ENCODE measurements at regions not wholly inside any gene's neighbourhood (a gene's known extent, or its start where the extent isn't known, plus 50 kb on each side); places are given as distances from the start of the nearest gene placed in this dataset.

DNA sequence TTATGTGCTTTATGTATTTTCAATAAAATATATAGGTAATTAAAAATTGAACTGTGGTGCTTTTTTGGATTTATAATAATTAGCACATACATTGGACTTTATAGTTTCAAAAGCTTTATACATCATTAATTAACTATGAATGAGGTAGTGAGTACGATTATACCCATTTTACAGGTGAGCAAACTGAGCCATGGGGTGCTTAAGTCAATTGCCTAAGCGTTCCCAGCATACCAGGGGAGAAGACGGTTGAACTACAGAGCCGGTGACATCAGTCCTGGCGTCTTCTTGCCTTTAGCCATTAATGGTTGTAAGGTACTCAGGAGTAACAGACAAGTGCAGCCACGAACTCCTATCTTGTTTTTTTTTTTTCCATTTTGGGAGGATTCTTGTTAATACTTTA, 172.8 kb downstream of the GATA3 start:
- TF ChIP-seq, protein P1, sequence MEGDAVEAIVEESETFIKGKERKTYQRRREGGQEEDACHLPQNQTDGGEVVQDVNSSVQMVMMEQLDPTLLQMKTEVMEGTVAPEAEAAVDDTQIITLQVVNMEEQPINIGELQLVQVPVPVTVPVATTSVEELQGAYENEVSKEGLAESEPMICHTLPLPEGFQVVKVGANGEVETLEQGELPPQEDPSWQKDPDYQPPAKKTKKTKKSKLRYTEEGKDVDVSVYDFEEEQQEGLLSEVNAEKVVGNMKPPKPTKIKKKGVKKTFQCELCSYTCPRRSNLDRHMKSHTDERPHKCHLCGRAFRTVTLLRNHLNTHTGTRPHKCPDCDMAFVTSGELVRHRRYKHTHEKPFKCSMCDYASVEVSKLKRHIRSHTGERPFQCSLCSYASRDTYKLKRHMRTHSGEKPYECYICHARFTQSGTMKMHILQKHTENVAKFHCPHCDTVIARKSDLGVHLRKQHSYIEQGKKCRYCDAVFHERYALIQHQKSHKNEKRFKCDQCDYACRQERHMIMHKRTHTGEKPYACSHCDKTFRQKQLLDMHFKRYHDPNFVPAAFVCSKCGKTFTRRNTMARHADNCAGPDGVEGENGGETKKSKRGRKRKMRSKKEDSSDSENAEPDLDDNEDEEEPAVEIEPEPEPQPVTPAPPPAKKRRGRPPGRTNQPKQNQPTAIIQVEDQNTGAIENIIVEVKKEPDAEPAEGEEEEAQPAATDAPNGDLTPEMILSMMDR (IDR thresholded peaks at IDR 0.05; ENCODE audit: extremely low read depth, missing control alignments) = no peak
- no peak for DNase-seq (ENCODE audit: low spot score)

DNA sequence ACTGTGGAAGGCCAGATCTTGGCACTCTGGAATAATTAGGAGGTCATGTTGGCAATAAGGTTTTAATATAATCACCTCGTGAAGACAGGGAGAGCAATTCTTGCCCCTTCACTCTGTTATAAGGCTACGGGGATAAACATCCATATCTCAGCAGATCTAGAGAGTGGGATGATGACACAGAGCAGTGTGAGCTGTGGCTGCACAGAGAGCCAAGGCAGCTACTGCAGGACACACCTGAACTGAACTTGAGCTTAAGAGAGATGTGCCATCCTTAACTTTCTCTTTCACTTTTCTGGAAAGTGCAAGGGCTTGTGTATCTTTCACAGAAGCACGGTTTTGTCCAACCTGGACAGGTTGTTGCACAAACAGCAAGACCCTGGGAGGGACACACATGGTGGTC, 174.7 kb downstream of the GATA3 start:
- TF ChIP-seq, protein P1 (IDR thresholded peaks at IDR 0.05; ENCODE audit: extremely low read depth, missing control alignments) = no peak
- DNase-seq (ENCODE audit: low spot score) = no peak

DNA sequence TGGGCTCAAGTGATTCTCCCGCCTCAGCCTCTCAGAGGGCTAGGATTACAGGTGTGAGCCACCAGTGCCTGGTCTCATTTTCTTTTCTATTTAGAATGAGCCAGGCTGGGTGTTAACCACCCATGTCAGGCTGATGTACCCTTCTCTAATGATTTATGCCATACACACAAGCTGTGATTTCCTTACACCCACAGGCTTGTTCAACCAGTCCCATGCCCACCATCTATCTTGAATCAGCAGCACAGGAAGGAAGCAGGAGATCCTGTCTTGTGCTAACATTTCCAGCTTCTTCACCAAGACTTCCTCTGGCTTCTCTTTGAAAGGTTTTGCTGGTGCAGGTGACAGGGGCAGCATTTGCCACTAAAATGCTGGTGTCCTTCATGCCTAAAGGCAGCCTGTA, 176.4 kb downstream of the GATA3 start:
- TF ChIP-seq, protein P1 (IDR thresholded peaks at IDR 0.05; ENCODE audit: extremely low read depth, missing control alignments) = no peak

DNA sequence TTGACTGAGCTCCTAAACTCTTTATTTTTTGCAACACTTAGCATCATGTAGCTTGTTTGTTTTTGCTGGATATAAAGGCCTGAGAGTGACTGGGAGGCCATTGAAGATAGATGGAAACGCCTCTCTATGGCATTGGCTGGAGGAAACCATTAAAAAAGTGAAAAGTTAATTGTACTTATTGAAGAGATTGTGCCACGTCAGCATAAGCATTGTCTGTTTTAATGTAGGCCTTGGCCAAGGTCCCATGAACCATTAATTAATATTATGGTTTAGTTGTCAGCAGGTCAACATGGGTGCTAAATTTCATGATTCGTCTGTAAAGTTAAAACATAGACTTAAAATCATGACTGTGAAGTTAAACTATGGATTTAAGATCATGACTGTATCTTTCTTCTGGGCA, 178.6 kb downstream of the GATA3 start:
- TF ChIP-seq, protein P1 (IDR thresholded peaks at IDR 0.05; ENCODE audit: extremely low read depth, missing control alignments) = no peak

More for the DNA sequence above, 176.4 kb downstream of the GATA3 start:
- no peak for DNase-seq (ENCODE audit: low spot score)

DNA sequence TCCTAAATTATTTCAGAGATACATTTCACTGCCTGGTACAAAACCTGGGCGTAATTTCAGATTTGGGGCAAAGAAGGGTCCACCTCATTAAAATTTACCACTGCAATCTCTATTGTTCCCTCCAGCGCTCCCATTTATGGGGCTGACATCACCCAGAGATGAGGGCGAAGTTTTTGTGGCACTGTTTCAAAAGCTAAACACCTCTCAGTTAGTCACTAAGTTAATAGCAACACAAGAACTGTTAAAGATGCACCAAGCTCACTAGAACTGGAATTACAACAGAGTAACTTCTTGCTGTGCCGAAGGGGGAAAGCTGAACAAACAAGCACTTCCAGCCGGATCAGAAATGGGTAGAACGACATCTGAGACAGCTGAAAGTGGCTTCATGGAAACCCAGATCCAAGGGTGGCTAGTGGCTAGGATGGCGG, 179.4 kb downstream of the GATA3 start:
- no peak for DNase-seq (ENCODE audit: low spot score)
- TF ChIP-seq, protein P1 (IDR thresholded peaks at IDR 0.05; ENCODE audit: extremely low read depth, missing control alignments) = no peak

More for the DNA sequence above, 178.6 kb downstream of the GATA3 start:
- no peak for DNase-seq (ENCODE audit: low spot score)

DNA sequence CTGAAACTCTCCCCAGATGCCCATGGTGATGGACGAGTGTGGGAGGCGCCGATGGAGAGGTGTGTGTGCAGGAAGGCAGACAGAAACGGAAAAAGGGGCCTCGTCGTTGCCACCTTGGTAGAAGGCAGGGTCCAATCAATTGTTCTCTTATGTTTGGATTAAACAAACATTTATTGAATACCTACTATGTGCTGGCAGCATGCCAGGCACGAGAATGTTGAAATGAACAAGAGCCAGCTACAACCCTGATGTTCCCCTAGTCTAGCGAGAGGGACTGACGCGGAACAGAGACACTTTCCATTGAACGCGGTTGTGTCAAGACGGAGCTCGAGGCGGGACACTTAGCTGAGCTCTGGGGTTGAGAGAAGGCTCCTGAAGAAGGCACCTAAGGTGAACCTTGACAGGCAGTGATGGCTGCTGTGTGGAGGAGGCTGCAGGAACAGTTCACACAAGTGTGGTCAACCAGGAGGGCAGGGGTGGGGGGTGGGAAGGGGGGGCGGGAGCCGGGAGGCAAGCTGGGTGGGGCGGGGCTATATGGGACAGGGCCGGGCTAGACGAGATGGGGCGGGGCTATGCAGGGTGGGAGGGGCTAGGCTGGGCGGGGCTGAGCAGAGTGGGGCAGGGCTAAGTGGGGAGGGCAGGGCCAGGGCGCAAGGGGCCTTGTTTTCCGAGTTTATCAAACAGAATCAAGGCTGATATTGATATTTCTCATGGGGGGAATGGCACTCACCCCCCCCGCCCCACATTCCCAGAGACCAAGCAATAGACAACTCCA, 181.0 kb downstream of the GATA3 start:
- DNase-seq (ENCODE audit: low spot score) = no peak
- TF ChIP-seq, protein P1 (IDR thresholded peaks at IDR 0.05; ENCODE audit: extremely low read depth, missing control alignments) = no peak

DNA sequence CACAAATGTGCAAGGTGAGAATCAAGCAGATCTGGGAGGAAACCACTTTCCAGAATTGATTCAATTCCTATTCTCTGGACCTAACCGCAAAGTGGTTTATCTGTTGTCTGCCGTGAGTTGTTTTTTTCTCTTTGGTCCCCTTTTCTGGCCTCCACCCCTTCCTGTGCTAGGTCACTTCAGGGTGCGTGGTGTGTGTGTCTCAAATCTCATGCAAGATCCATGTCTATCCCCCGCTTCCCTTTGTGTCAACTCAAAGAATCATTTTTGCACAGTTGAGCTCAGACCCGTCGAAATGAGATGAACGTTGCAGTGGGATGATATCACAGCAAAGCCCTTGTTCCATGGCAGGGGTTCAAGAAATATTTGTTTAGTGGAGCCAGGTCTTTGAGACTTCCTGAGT, 184.5 kb downstream of the GATA3 start:
- TF ChIP-seq, protein P1 (IDR thresholded peaks at IDR 0.05; ENCODE audit: extremely low read depth, missing control alignments) = no peak
- no peak for DNase-seq (ENCODE audit: low spot score)

All from GM20000 (cell line).